ENCODE measurements at regions not wholly inside any gene's neighbourhood (a gene's known extent, or its start where the extent isn't known, plus 50 kb on each side); places are given as distances from the start of the nearest gene placed in this dataset.

- H3K27me3 Mint-ChIP-seq: peaks cover 6 to 26% of the 10 kb centered on the region in 2 donors
- ChIA-PET POLR2A (ENCODE audit: partially characterized antibody) (no interaction called here), CTCF (ENCODE audit: partially characterized antibody) (interaction anchor here (1.6 to 1.7 kb wide), 2 partner anchors 16 to 20 kb away, joined by 5 to 6 read pairs; no protein-coding TSS in a partner anchor)
- H3K4me3 Mint-ChIP-seq: no peak overlapping the region
- Histone ChIP-seq H3K36me3 (ENCODE audit: insufficient read depth, low read length) (no peaks in the 10 kb centered on the region), H3K27ac (ENCODE audit: low read depth, low read length) (no peak overlapping the region), H3K4me3 (ENCODE audit: low read length in 2 of 2) (no peak overlapping the region), H3K4me1 (ENCODE audit: insufficient read depth, low read length) (no peaks in the 10 kb centered on the region), H3K9me3 (ENCODE audit: control insufficient read depth in 1 of 2, low read length in 2 of 2) (no peaks in the 10 kb centered on the region), H3K27me3 (ENCODE audit: insufficient read depth, low read length) (no peaks in the 10 kb centered on the region)
- no peak overlapping the region for H3K27ac Mint-ChIP-seq
- intact Hi-C loops (cut with micrococcal nuclease): no loop called here
- DNase-seq: no peak
- no peaks in the 10 kb centered on the region for H3K4me1 Mint-ChIP-seq
- no peaks in the 10 kb centered on the region for H3K36me3 Mint-ChIP-seq
- peaks cover 0 to 2% (median 0%) of the 10 kb centered on the region in 8 donors for H3K9me3 Mint-ChIP-seq
Measured at GRCh38 chr3:150202711-150203110, 205.4 kb upstream of the TSC22D2 start.

GRCh38 chr3:150194957-150195356, 213.1 kb upstream of the TSC22D2 start:
- peaks cover 0 to 4% (median under 1%) of the 10 kb centered on the region in 8 donors for H3K9me3 Mint-ChIP-seq
- H3K4me3 Mint-ChIP-seq: no peak overlapping the region
- Histone ChIP-seq H3K27me3 (ENCODE audit: insufficient read depth, low read length) (no peaks in the 10 kb centered on the region), H3K9me3 (ENCODE audit: control insufficient read depth in 1 of 2, low read length in 2 of 2) (no peaks in the 10 kb centered on the region), H3K27ac (ENCODE audit: low read depth, low read length) (no peak overlapping the region), H3K4me1 (ENCODE audit: insufficient read depth, low read length) (no peaks in the 10 kb centered on the region), H3K36me3 (ENCODE audit: insufficient read depth, low read length) (no peaks in the 10 kb centered on the region), H3K4me3 (ENCODE audit: low read length in 2 of 2) (no peak overlapping the region)
- intact Hi-C loops (cut with micrococcal nuclease): no loop called here
- DNase-seq: no peak
- ChIA-PET CTCF (ENCODE audit: partially characterized antibody) (no interaction called here), POLR2A (ENCODE audit: partially characterized antibody) (no interaction called here)
- H3K36me3 Mint-ChIP-seq: no peaks in the 10 kb centered on the region
- peaks cover 11 to 19% of the 10 kb centered on the region in 2 donors for H3K27me3 Mint-ChIP-seq
- no peaks in the 10 kb centered on the region for H3K4me1 Mint-ChIP-seq
- H3K27ac Mint-ChIP-seq: no peak overlapping the region

- intact Hi-C loops (cut with micrococcal nuclease): no loop called here
- Mint-ChIP-seq H3K27ac (no peak overlapping the region), H3K4me1 (no peaks in the 10 kb centered on the region), H3K4me3 (no peak overlapping the region), H3K27me3 (peaks cover 11 to 19% of the 10 kb centered on the region in 2 donors), H3K9me3 (peaks cover 0 to 7% (median 5%) of the 10 kb centered on the region in 8 donors), H3K36me3 (no peaks in the 10 kb centered on the region)
- Histone ChIP-seq H3K4me3 (ENCODE audit: low read length in 2 of 2) (no peak overlapping the region), H3K9me3 (ENCODE audit: control insufficient read depth in 1 of 2, low read length in 2 of 2) (no peaks in the 10 kb centered on the region), H3K4me1 (ENCODE audit: insufficient read depth, low read length) (no peaks in the 10 kb centered on the region), H3K27ac (ENCODE audit: low read depth, low read length) (no peak overlapping the region), H3K36me3 (ENCODE audit: insufficient read depth, low read length) (no peaks in the 10 kb centered on the region), H3K27me3 (ENCODE audit: insufficient read depth, low read length) (no peaks in the 10 kb centered on the region)
- no peak for DNase-seq
- ChIA-PET CTCF (ENCODE audit: partially characterized antibody) (interaction anchor here (1.3 kb wide), 1 partner anchor 10 kb away, joined by 3 read pairs; no protein-coding TSS in a partner anchor), POLR2A (ENCODE audit: partially characterized antibody) (no interaction called here)
Measured at GRCh38 chr3:150194513-150194912, 213.6 kb upstream of the TSC22D2 start.

- CTCF ChIA-PET (ENCODE audit: partially characterized antibody): interaction anchor here (0.7 to 3.2 kb wide), 10 partner anchors 9 to 376 kb away, joined by 3 to 63 read pairs (median 4); no protein-coding TSS in a partner anchor
- no peaks in the 10 kb centered on the region for H3K27me3 ChIP-seq (ENCODE audit: insufficient read depth, low read length)
- no peaks in the 10 kb centered on the region for H3K9me3 ChIP-seq (ENCODE audit: control insufficient read depth in 1 of 2, low read length in 2 of 2)
- Mint-ChIP-seq H3K27me3 (peaks cover 0 to 7% of the 10 kb centered on the region in 2 donors), H3K9me3 (peaks cover 0 to 5% (median 1%) of the 10 kb centered on the region in 8 donors), H3K36me3 (no peaks in the 10 kb centered on the region), H3K4me1 (no peaks in the 10 kb centered on the region), H3K4me3 (no peak overlapping the region), H3K27ac (no peak overlapping the region)
- POLR2A ChIA-PET (ENCODE audit: partially characterized antibody): interaction anchor here (1.0 kb wide), 1 partner anchor 217 kb away, joined by 6 read pairs; no protein-coding TSS in a partner anchor
- intact Hi-C loops (cut with micrococcal nuclease): loop anchor here (1.0 kb wide), 2 partner anchors 217 to 248 kb away; no protein-coding TSS in a partner anchor
- H3K27ac ChIP-seq (ENCODE audit: low read depth, low read length): no peak overlapping the region
- peak in 1 of 5 donors; percentile 31 for DNase-seq
- no peak overlapping the region for H3K4me3 ChIP-seq (ENCODE audit: low read length in 2 of 2)
- H3K36me3 ChIP-seq (ENCODE audit: insufficient read depth, low read length): no peaks in the 10 kb centered on the region
- peaks cover 4% of the 10 kb centered on the region for H3K4me1 ChIP-seq (ENCODE audit: insufficient read depth, low read length)
Measured at GRCh38 chr3:150184426-150185071, 213.9 kb upstream of the PFN2 start.

GRCh38 chr3:150183678-150184425, 213.2 kb upstream of the PFN2 start:
- no peak overlapping the region for H3K4me3 ChIP-seq (ENCODE audit: low read length in 2 of 2)
- H3K9me3 ChIP-seq (ENCODE audit: control insufficient read depth in 1 of 2, low read length in 2 of 2): no peaks in the 10 kb centered on the region
- peaks cover 0 to 2% (median 0%) of the 10 kb centered on the region in 8 donors for H3K9me3 Mint-ChIP-seq
- H3K4me1 Mint-ChIP-seq: no peaks in the 10 kb centered on the region
- peak in 4 of 5 donors; percentile 32 to 48 (median 39) for DNase-seq
- H3K4me3 Mint-ChIP-seq: no peak overlapping the region
- no peaks in the 10 kb centered on the region for H3K36me3 ChIP-seq (ENCODE audit: insufficient read depth, low read length)
- H3K36me3 Mint-ChIP-seq: no peaks in the 10 kb centered on the region
- ChIA-PET CTCF (ENCODE audit: partially characterized antibody) (interaction anchor here (0.7 to 3.2 kb wide), 10 partner anchors 10 to 375 kb away, joined by 3 to 63 read pairs (median 4); no protein-coding TSS in a partner anchor), POLR2A (ENCODE audit: partially characterized antibody) (interaction anchor here (1.0 kb wide), 1 partner anchor 217 kb away, joined by 6 read pairs; no protein-coding TSS in a partner anchor)
- H3K27me3 ChIP-seq (ENCODE audit: insufficient read depth, low read length): no peaks in the 10 kb centered on the region
- H3K4me1 ChIP-seq (ENCODE audit: insufficient read depth, low read length): peaks cover 4% of the 10 kb centered on the region
- intact Hi-C loops (cut with micrococcal nuclease): loop anchor here (1.0 kb wide), 2 partner anchors 217 to 248 kb away; no protein-coding TSS in a partner anchor
- H3K27ac ChIP-seq (ENCODE audit: low read depth, low read length): no peak overlapping the region
- peaks cover 0 to 7% of the 10 kb centered on the region in 2 donors for H3K27me3 Mint-ChIP-seq
- no peak overlapping the region for H3K27ac Mint-ChIP-seq

- POLR2A ChIA-PET (ENCODE audit: partially characterized antibody): no interaction called here
- Histone ChIP-seq H3K4me1 (ENCODE audit: insufficient read depth, low read length) (peaks cover 4% of the 10 kb centered on the region), H3K27ac (ENCODE audit: low read depth, low read length) (no peak overlapping the region), H3K27me3 (ENCODE audit: insufficient read depth, low read length) (no peaks in the 10 kb centered on the region), H3K36me3 (ENCODE audit: insufficient read depth, low read length) (no peaks in the 10 kb centered on the region), H3K4me3 (ENCODE audit: low read length in 2 of 2) (no peak overlapping the region), H3K9me3 (ENCODE audit: control insufficient read depth in 1 of 2, low read length in 2 of 2) (no peaks in the 10 kb centered on the region)
- Mint-ChIP-seq H3K36me3 (no peaks in the 10 kb centered on the region), H3K27me3 (peaks cover 2 to 7% of the 10 kb centered on the region in 2 donors), H3K27ac (no peak overlapping the region), H3K9me3 (no peaks in the 10 kb centered on the region), H3K4me1 (no peaks in the 10 kb centered on the region), H3K4me3 (no peak overlapping the region)
- no peak for DNase-seq
- CTCF ChIA-PET (ENCODE audit: partially characterized antibody): interaction anchor here (1.1 to 2.2 kb wide), 3 partner anchors 210 to 243 kb away, joined by 3 to 5 read pairs (median 4); no protein-coding TSS in a partner anchor
- intact Hi-C loops (cut with micrococcal nuclease): no loop called here
Measured at GRCh38 chr3:150180334-150180733, 209.6 kb upstream of the PFN2 start.

GRCh38 chr3:150179330-150179729, 208.6 kb upstream of the PFN2 start:
- ChIA-PET CTCF (ENCODE audit: partially characterized antibody) (interaction anchor here (1.1 to 2.2 kb wide), 3 partner anchors 209 to 242 kb away, joined by 3 to 5 read pairs (median 4); no protein-coding TSS in a partner anchor), POLR2A (ENCODE audit: partially characterized antibody) (no interaction called here)
- H3K36me3 Mint-ChIP-seq: no peaks in the 10 kb centered on the region
- no peak overlapping the region for H3K27ac ChIP-seq (ENCODE audit: low read depth, low read length)
- no peak overlapping the region for H3K4me3 ChIP-seq (ENCODE audit: low read length in 2 of 2)
- H3K36me3 ChIP-seq (ENCODE audit: insufficient read depth, low read length): no peaks in the 10 kb centered on the region
- no peaks in the 10 kb centered on the region for H3K9me3 ChIP-seq (ENCODE audit: control insufficient read depth in 1 of 2, low read length in 2 of 2)
- no peak for DNase-seq
- peaks cover 4 to 7% of the 10 kb centered on the region in 2 donors for H3K27me3 Mint-ChIP-seq
- no peaks in the 10 kb centered on the region for H3K9me3 Mint-ChIP-seq
- intact Hi-C loops (cut with micrococcal nuclease): no loop called here
- H3K4me1 ChIP-seq (ENCODE audit: insufficient read depth, low read length): peaks cover 2% of the 10 kb centered on the region
- no peaks in the 10 kb centered on the region for H3K4me1 Mint-ChIP-seq
- H3K27ac Mint-ChIP-seq: no peak overlapping the region
- H3K4me3 Mint-ChIP-seq: no peak overlapping the region
- H3K27me3 ChIP-seq (ENCODE audit: insufficient read depth, low read length): no peaks in the 10 kb centered on the region

All from CD4-positive, alpha-beta memory T cell (primary cell).